ENCODE measurements at regions not wholly inside any gene's neighbourhood (a gene's known extent, or its start where the extent isn't known, plus 50 kb on each side); places are given as distances from the start of the nearest gene placed in this dataset.

DNA sequence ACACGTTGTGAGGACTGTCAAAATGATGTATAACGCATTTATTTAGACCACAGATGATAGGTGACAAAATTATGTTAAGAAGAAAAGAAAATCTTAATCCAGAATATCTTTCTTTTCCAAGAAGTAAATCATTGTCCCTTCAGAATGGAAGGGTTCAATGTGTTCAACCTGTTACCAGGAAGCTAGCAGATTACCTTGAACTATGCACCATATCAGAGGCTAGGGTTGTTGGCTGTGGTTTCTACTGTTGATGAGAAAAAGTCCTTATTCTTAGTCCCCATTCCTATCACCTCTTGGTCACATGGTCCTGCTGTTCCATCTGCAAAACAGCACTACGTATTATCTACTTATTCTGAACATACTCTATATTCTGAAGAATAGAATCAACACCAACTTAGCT lies 339.5 kb upstream of the CADM1 start:
- H3K36me3 Mint-ChIP-seq (ENCODE audit: low read depth): no peaks in the 10 kb centered on the region
- H3K4me3 Mint-ChIP-seq: no peak overlapping the region
- no peaks in the 10 kb centered on the region for H3K4me1 Mint-ChIP-seq (ENCODE audit: low read depth)
- no peaks in the 10 kb centered on the region for H3K9me3 Mint-ChIP-seq
- no peaks in the 10 kb centered on the region for H3K27me3 Mint-ChIP-seq (ENCODE audit: low read depth)
- no peak overlapping the region for H3K27ac Mint-ChIP-seq

GRCh38 chr11:115843111-115843510 lies 338.9 kb upstream of the CADM1 start:
- Mint-ChIP-seq H3K36me3 (ENCODE audit: low read depth) (no peaks in the 10 kb centered on the region), H3K9me3 (no peaks in the 10 kb centered on the region), H3K4me3 (no peak overlapping the region)

DNA sequence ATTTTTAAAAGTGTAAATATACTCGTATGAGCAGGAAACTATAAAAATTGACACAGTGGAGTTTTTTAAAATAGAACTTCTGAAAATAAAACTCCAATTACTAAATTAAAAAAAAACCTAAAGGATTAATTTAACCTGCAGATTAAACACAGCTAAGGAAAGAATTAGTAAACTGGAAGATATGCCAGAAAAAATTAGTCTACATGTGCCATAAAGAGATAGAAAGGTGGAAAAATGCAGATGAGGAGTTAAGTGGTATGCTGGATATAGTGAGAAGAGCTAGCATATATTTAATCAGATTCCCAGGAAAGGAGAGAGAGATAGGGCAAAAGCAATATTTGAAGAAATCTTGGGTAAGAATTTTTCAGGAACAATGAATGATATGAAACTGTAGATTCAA lies 315.8 kb upstream of the CADM1 start:
- no peak overlapping the region for H3K27ac Mint-ChIP-seq
- H3K27me3 Mint-ChIP-seq (ENCODE audit: low read depth): no peaks in the 10 kb centered on the region
- peaks cover 8% of the 10 kb centered on the region for H3K9me3 Mint-ChIP-seq
- no peak overlapping the region for H3K4me3 Mint-ChIP-seq
- H3K36me3 Mint-ChIP-seq (ENCODE audit: low read depth): no peaks in the 10 kb centered on the region
- no peaks in the 10 kb centered on the region for H3K4me1 Mint-ChIP-seq (ENCODE audit: low read depth)

More at GRCh38 chr11:115843111-115843510, 338.9 kb upstream of the CADM1 start:
- Mint-ChIP-seq H3K27me3 (ENCODE audit: low read depth) (no peaks in the 10 kb centered on the region), H3K4me1 (ENCODE audit: low read depth) (no peaks in the 10 kb centered on the region), H3K27ac (no peak overlapping the region)

- no peaks in the 10 kb centered on the region for H3K4me1 Mint-ChIP-seq (ENCODE audit: low read depth)
- no peak overlapping the region for H3K4me3 Mint-ChIP-seq
- H3K36me3 Mint-ChIP-seq (ENCODE audit: low read depth): no peaks in the 10 kb centered on the region
- H3K27me3 Mint-ChIP-seq (ENCODE audit: low read depth): no peaks in the 10 kb centered on the region
- H3K27ac Mint-ChIP-seq: no peak overlapping the region
- H3K9me3 Mint-ChIP-seq: peaks cover 8% of the 10 kb centered on the region
Measured at GRCh38 chr11:115819014-115819413, 314.8 kb upstream of the CADM1 start.

DNA sequence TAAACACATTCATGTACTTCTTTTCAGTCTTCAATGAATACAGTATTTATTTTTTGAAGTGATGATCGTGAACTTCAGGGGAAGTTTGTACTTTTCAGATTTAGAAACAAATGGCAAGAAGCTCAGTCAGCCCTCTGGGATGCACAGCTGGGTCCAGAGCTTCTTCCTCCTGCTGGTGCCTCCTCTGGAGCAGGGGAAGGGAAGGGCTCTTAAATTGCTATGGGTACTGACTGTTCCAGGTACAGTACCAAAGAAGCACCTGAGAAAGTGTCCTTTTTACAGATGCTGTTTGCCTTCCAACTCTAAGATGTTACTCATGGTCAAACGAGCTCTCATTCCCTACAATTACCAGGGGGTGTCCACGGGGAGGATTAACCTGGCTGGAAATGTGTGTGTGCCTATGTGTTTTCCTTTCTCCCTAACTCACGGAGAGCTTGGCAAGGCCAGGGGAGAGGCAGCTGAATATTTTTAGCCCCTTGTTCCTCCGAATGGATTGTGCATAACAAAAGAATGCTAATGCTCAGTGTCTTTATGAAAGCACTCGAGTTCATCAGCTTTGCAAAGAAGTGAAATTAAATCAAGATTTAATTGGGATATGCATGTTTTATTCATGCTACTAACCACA lies 313.7 kb upstream of the CADM1 start:
- Mint-ChIP-seq H3K4me1 (ENCODE audit: low read depth) (no peaks in the 10 kb centered on the region), H3K9me3 (peaks cover 14% of the 10 kb centered on the region), H3K4me3 (no peak overlapping the region), H3K27me3 (ENCODE audit: low read depth) (no peaks in the 10 kb centered on the region), H3K27ac (no peak overlapping the region), H3K36me3 (ENCODE audit: low read depth) (no peaks in the 10 kb centered on the region)

- H3K27me3 Mint-ChIP-seq (ENCODE audit: low read depth): no peaks in the 10 kb centered on the region
Measured at GRCh38 chr11:115808351-115808940, 304.2 kb upstream of the CADM1 start.

GRCh38 chr11:115806056-115806455 lies 301.8 kb upstream of the CADM1 start:
- no peak overlapping the region for H3K4me3 Mint-ChIP-seq
- H3K27ac Mint-ChIP-seq: no peak overlapping the region
- H3K4me1 Mint-ChIP-seq (ENCODE audit: low read depth): no peaks in the 10 kb centered on the region
- no peaks in the 10 kb centered on the region for H3K27me3 Mint-ChIP-seq (ENCODE audit: low read depth)
- H3K9me3 Mint-ChIP-seq: peaks cover 25% of the 10 kb centered on the region
- no peaks in the 10 kb centered on the region for H3K36me3 Mint-ChIP-seq (ENCODE audit: low read depth)

More at GRCh38 chr11:115808351-115808940, 304.2 kb upstream of the CADM1 start:
- peaks cover 30% of the 10 kb centered on the region for H3K9me3 Mint-ChIP-seq
- H3K4me3 Mint-ChIP-seq: no peak overlapping the region
- no peaks in the 10 kb centered on the region for H3K36me3 Mint-ChIP-seq (ENCODE audit: low read depth)
- no peak overlapping the region for H3K27ac Mint-ChIP-seq
- no peaks in the 10 kb centered on the region for H3K4me1 Mint-ChIP-seq (ENCODE audit: low read depth)

GRCh38 chr11:115803073-115803740 lies 299.0 kb upstream of the CADM1 start:
- Mint-ChIP-seq H3K36me3 (ENCODE audit: low read depth) (no peaks in the 10 kb centered on the region), H3K27ac (no peak overlapping the region), H3K9me3 (peaks cover 11% of the 10 kb centered on the region), H3K4me1 (ENCODE audit: low read depth) (no peaks in the 10 kb centered on the region), H3K27me3 (ENCODE audit: low read depth) (no peaks in the 10 kb centered on the region), H3K4me3 (no peak overlapping the region)

DNA sequence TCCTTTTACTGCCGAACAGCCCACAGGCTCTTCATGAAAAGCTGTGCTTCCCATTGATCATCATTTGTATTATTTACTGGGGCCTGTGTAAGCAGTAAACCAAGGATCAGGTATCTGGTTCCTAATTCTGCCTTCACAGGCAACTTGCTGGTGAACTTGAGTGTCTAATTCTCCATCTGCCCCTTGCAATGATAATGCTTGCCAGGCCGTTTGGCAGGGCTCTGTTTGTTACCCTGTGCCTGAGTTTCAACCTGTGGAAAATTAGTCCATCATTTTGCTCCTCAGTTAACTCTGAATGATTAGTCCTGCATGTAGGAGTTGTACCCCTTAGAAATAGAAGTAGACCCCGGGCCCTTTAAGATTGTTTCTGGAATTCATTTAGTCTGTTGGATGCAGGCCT lies 298.4 kb upstream of the CADM1 start:
- no peak overlapping the region for H3K4me3 Mint-ChIP-seq
- H3K36me3 Mint-ChIP-seq (ENCODE audit: low read depth): no peaks in the 10 kb centered on the region
- H3K27me3 Mint-ChIP-seq (ENCODE audit: low read depth): no peaks in the 10 kb centered on the region
- H3K27ac Mint-ChIP-seq: no peak overlapping the region
- no peaks in the 10 kb centered on the region for H3K4me1 Mint-ChIP-seq (ENCODE audit: low read depth)
- H3K9me3 Mint-ChIP-seq: peaks cover 10% of the 10 kb centered on the region

DNA sequence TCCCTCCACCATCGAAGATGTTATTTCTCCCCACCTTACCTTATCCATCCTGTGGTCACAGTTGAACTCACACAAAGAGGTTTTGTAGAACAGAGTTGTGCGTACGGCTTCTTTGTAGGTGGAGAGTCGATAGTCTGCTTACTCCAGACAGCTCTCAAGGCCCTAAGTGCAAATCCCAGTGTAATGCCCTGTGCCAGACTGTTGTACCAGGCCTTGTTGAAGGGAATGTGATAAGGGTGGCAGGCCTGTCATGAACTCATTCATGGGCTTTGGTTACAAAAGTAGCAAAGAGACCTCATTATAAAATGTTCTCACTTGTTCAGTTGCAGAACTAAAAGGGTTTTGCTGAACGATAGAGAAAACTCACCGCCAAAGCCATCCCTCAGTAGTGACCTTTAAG lies 288.7 kb upstream of the CADM1 start:
- Mint-ChIP-seq H3K27me3 (ENCODE audit: low read depth) (no peaks in the 10 kb centered on the region), H3K4me1 (ENCODE audit: low read depth) (no peaks in the 10 kb centered on the region), H3K36me3 (ENCODE audit: low read depth) (no peaks in the 10 kb centered on the region), H3K9me3 (no peaks in the 10 kb centered on the region), H3K27ac (no peak overlapping the region), H3K4me3 (no peak overlapping the region)

DNA sequence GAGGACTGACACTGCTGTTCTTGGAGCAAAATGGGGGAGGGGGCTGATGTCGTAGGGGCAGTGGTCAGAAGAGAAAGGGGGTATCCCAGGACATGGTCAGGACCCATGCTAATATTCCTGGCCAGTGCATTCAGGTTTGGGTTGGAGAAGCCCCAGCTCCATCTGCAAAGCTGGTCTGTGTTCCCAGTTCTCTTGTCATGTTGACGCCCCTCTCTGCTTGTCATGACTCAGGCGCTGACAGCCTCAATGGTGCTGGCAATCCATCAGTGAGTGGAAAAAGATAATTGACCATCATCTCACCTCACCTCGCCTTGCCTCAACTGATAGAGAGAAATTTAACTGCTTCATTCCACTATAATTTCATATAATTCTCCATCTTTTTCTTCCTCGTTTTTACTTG lies 283.1 kb upstream of the CADM1 start:
- no peaks in the 10 kb centered on the region for H3K36me3 Mint-ChIP-seq (ENCODE audit: low read depth)
- H3K4me1 Mint-ChIP-seq (ENCODE audit: low read depth): no peaks in the 10 kb centered on the region
- no peak overlapping the region for H3K27ac Mint-ChIP-seq
- H3K9me3 Mint-ChIP-seq: no peaks in the 10 kb centered on the region
- H3K4me3 Mint-ChIP-seq: no peak overlapping the region
- no peaks in the 10 kb centered on the region for H3K27me3 Mint-ChIP-seq (ENCODE audit: low read depth)

- Mint-ChIP-seq H3K4me1 (ENCODE audit: low read depth) (no peaks in the 10 kb centered on the region), H3K9me3 (no peaks in the 10 kb centered on the region), H3K36me3 (ENCODE audit: low read depth) (no peaks in the 10 kb centered on the region), H3K4me3 (no peak overlapping the region), H3K27me3 (ENCODE audit: low read depth) (no peaks in the 10 kb centered on the region), H3K27ac (no peak overlapping the region)
Measured at GRCh38 chr11:115784796-115785521, 280.7 kb upstream of the CADM1 start.

DNA sequence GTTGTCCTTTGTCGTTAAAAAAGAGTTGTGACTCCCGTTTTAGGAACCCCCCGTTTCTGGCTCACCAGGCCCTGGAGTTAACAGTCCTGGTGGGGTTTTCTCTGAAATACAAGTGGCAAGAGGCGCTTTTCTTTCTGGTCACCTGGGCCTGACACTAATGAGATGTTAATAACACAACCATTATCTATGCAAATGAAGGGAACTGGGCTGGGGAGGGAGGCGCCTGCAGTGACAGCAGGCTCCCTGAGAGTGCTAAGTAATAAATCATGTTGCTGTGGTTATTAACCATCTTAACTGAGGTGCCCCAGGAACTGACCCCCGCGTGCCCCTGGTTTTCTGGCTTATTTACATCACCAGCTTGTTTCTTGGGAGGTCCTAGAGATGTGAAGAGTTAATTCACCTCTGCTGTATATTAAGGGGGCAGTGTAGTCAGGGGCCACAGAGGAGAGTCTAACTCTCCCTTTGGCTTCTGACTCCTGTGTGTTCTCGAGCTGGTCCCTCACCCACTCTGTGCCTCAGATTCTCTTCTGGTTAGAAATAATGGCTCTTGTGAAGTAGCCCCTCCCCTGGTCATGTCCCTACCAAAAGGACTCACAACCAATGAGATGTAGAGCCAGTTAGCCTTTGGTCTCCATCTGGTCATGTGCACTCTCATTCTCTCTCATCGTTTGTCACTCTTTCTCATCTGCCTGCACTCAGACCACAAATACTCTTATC lies 276.6 kb upstream of the CADM1 start:
- Mint-ChIP-seq H3K27ac (no peak overlapping the region), H3K4me1 (ENCODE audit: low read depth) (no peaks in the 10 kb centered on the region), H3K4me3 (no peak overlapping the region), H3K9me3 (no peaks in the 10 kb centered on the region), H3K36me3 (ENCODE audit: low read depth) (no peaks in the 10 kb centered on the region), H3K27me3 (ENCODE audit: low read depth) (no peaks in the 10 kb centered on the region)

- H3K27me3 Mint-ChIP-seq (ENCODE audit: low read depth): no peaks in the 10 kb centered on the region
- H3K27ac Mint-ChIP-seq: no peak overlapping the region
- H3K4me3 Mint-ChIP-seq: no peak overlapping the region
- H3K9me3 Mint-ChIP-seq: no peaks in the 10 kb centered on the region
- H3K36me3 Mint-ChIP-seq (ENCODE audit: low read depth): no peaks in the 10 kb centered on the region
- no peaks in the 10 kb centered on the region for H3K4me1 Mint-ChIP-seq (ENCODE audit: low read depth)
Measured at GRCh38 chr11:115778928-115779650, 274.9 kb upstream of the CADM1 start.
